ENCODE measurements at regions not wholly inside any gene's neighbourhood (a gene's known extent, or its start where the extent isn't known, plus 50 kb on each side); places are given as distances from the start of the nearest gene placed in this dataset.

GRCh38 chr4:129167640-129168260, 71.8 kb downstream of the C4orf33 start:
- no peak for DNase-seq

- no peak for DNase-seq
Observed at GRCh38 chr4:129172181-129172580, 76.2 kb downstream of the C4orf33 start.

GRCh38 chr4:129176864-129177263, 80.9 kb downstream of the C4orf33 start:
- no peak for DNase-seq

GRCh38 chr4:129179276-129179675, 83.3 kb downstream of the C4orf33 start:
- DNase-seq = no peak

- no peak for DNase-seq
Observed at GRCh38 chr4:129189630-129190029, 93.7 kb downstream of the C4orf33 start.

GRCh38 chr4:129193357-129194100, 97.6 kb downstream of the C4orf33 start:
- no peak for DNase-seq

- no peak for DNase-seq
Observed at GRCh38 chr4:129208481-129208880, 112.5 kb downstream of the C4orf33 start.

- DNase-seq = no peak
Observed at GRCh38 chr4:129213692-129214091, 117.7 kb downstream of the C4orf33 start.

- no peak for DNase-seq
Observed at GRCh38 chr4:129218360-129218759, 122.4 kb downstream of the C4orf33 start.

GRCh38 chr4:129218897-129219296, 122.9 kb downstream of the C4orf33 start:
- DNase-seq = no peak

- no peak for DNase-seq
Observed at GRCh38 chr4:129220254-129220653, 124.3 kb downstream of the C4orf33 start.

- DNase-seq = peak; percentile 22
Observed at GRCh38 chr4:129223945-129224344, 128.0 kb downstream of the C4orf33 start.

GRCh38 chr4:129230846-129231245, 134.9 kb downstream of the C4orf33 start:
- DNase-seq = no peak

- no peak for DNase-seq
Observed at GRCh38 chr4:129231945-129232588, 136.1 kb downstream of the C4orf33 start.

- no peak for DNase-seq
Observed at GRCh38 chr4:129232589-129233337, 136.8 kb downstream of the C4orf33 start.

GRCh38 chr4:129233691-129234090, 137.7 kb downstream of the C4orf33 start:
- no peak for DNase-seq

- no peak for DNase-seq
Observed at GRCh38 chr4:129236351-129236750, 140.4 kb downstream of the C4orf33 start.

- DNase-seq = no peak
Observed at GRCh38 chr4:129239088-129239487, 143.1 kb downstream of the C4orf33 start.

GRCh38 chr4:129240816-129241215, 144.9 kb downstream of the C4orf33 start:
- DNase-seq = no peak

- no peak for DNase-seq
Observed at GRCh38 chr4:129246145-129246544, 150.2 kb downstream of the C4orf33 start.

- no peak for DNase-seq
Observed at GRCh38 chr4:129246910-129247461, 151.0 kb downstream of the C4orf33 start.

- no peak for DNase-seq
Observed at GRCh38 chr4:129248621-129249020, 152.7 kb downstream of the C4orf33 start.

- DNase-seq = no peak
Observed at GRCh38 chr4:129254126-129254525, 158.2 kb downstream of the C4orf33 start.
